GM18867 (cell line): ENCODE measurements at regions not wholly inside any gene's neighbourhood (a gene's known extent, or its start where the extent isn't known, plus 50 kb on each side); places are given as distances from the start of the nearest gene placed in this dataset.

Experiments used
- ATAC-seq: cut with Tn5 transposase; IDR thresholded peaks from one replicate; pipeline ENCODE4 v1.9.1; 2021; ENCODE audit warnings: mild to moderate bottlenecking, moderate library complexity; ENCODE audit not compliant: unreplicated experiment

DNA sequence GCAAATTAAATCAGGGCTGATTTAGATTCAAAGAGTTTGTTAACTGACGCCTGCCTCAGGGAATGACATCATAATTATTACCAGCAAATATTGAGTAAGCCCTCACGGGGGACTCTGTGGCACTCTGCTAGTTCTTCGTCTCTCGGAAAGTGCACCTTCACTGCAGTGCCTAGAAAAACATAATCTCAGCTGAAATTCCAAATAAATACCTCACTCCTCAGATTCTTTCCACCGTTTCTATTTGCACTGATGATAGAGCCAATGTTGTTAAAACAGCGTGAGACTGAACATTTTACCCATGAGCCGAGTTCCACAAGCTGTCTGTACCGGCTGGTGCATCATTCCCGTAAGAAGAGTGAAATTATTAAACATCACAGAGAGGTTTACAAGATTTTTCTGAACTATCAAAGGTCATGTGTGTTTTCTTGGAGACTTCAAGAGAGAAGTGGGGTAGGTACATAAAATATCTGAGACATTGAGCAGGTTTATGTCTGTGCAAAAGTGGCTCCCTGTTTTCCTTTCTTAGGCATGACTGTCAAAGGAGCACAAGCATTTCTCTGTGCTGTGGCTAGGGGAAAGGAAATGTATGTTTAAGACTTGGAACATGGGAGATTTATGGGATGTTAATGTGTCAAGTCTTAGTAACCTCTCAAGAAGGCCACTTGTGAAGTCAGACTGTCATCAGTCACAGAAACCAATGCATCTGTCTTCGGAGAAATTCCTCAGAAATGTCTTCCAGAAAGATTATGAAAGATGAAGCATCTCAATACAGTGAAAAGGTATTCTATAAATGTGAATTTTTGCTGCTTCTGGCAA is 119.6 kb downstream of the CBLL2 start:
- no peak for ATAC-seq

DNA sequence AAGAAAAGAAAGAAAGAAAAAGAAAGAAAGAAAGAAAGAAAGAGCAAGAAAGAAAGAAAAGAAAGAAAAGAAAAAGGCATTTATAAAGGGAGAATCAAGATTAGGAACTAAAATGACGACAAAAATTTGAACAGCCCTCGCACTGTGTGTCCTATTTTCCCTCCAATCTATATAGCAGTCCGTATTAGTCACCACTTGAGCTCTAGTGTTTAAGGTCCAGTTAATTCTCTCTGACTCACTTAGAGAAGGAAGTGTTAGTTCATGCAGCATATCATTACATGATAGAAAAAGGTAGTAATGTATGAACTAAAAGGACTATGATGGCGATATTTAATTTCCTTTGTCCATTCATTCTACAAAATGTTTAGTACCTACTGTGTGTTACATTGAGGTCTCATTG is 122.7 kb downstream of the CBLL2 start:
- ATAC-seq, result no peak

DNA sequence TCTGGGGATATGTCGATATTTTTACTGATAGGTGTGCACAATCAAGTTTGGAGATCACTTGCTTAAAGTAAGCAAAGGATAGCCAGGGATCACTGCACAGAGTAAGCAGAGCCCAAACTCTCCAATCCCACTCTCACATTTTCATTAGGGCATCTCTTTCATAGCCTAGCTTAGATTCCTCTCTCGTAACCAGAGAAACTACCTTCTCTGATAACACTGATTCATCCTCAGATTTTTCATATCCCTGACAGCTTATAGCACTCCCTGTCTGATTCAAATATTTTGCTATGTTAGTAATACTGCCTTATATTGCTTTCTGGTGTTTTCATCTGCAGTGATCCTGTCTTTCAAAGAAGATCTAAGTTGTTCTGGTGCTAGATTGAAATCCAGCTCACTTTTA is 123.7 kb downstream of the CBLL2 start:
- ATAC-seq, result no peak

DNA sequence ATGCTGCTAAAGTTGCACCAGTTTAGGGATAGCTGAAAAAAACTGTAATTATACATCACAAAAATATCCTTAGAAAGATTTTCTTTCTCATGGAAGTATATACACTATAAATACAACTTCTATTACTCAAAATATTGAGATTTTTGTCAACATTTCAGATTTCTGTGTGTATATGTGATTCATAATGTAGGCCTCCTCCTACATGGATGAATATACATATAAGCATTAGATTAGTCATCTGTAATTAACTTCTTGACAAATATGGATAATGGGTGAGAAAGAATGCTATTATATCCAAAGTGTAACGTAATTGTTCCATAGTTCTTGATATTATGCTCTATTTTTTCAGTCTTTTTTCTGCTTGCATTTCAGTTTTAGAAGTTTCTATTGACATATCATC is 124.9 kb downstream of the CBLL2 start:
- no peak for ATAC-seq

DNA sequence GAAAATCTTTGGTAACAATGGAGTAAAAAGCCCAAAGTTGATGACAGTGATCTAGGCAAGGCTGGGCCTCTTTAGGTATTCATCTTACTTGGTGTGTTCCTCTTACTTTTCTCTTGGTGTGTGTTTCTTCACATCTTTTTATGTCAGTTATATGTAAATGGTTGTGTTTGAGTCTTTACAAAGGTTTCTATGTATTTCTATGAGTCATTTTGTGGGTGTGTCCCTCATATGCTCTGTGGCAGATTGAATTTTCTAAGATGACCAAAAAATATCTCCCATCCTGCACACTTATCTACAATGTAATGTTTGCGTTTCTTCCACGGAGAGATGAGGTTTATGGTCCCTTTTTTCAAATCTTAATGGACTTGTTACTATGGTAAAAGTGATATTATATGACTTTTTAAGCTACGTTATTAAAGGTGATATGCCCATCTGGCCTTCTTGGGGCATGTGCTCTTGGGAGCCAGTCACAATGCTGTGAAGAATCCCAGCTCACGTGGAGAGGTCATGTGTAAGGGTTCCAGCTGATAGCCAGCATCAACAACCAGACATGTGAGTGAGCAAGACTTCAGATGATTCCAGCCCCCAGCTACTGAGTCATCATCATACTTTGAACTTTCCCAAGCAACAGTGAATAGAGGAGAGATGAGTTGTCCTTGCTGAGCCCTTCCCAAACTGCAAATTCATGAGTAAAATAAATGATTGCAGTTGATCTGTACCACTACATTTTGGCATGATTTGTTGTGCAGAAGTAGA is 126.9 kb downstream of the CBLL2 start:
- no peak for ATAC-seq

DNA sequence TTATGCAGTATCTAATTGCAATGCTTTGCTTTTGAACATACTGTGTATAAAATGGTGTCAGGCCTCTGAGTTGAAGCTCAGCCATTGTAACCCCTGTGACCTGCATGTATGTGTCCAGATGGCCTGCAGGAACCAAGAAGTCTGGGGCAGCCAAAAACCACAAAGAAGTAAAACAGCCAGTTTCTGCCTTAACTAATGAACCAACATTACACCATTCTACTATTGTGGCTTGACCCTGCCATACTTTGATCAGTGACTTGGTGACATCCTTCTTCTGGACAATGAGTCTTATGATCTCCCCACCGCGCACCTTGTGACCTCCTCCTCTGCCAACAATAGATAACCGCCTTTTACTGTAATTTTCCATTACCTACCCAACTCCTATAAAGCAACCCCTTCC is 131.6 kb downstream of the CBLL2 start:
- ATAC-seq, result no peak

DNA sequence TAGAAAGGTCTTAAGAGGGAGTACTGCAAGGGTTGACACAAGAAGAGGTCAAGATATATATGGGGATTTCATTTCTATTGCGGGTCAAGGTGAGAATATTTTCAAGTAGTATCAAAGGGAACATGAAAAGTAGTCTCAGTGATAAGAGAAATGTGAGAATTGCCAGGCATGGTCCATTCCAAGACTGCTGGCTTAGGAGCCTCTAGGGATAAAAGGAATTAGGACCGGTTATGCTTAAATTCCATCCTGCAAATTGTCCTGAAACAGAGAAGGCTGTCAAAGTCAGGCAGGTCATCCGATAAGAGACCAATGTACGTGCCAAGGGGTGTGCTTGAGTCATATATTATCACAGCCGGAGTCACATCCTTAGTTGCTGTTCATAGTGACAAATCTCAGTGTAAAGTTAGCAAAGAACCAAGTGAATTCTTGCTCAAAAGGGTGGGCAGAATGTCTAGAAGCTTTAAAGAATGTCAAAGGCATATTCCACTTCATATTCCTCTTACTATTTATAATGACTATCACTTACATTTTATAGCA is 133.6 kb downstream of the CBLL2 start:
- ATAC-seq, result no peak

DNA sequence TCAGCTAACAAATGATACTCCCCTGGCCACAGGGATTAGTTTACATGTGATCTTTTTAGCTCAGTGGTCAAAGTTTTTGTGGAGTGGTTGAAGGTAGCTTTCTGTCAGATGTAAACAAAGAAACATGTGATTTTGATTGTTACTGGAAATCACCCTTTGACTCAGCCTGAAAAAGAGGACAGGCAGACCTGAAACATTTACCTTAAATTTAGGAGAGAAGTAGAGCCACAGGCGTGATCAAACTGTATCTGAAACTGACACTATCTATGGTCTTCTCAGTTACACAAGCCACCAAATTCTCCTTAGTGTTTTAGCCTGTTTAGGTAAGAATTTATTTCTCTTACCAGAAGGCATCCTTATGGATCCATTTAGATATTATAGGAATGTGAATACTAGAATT is 136.7 kb downstream of the CBLL2 start:
- no peak for ATAC-seq

DNA sequence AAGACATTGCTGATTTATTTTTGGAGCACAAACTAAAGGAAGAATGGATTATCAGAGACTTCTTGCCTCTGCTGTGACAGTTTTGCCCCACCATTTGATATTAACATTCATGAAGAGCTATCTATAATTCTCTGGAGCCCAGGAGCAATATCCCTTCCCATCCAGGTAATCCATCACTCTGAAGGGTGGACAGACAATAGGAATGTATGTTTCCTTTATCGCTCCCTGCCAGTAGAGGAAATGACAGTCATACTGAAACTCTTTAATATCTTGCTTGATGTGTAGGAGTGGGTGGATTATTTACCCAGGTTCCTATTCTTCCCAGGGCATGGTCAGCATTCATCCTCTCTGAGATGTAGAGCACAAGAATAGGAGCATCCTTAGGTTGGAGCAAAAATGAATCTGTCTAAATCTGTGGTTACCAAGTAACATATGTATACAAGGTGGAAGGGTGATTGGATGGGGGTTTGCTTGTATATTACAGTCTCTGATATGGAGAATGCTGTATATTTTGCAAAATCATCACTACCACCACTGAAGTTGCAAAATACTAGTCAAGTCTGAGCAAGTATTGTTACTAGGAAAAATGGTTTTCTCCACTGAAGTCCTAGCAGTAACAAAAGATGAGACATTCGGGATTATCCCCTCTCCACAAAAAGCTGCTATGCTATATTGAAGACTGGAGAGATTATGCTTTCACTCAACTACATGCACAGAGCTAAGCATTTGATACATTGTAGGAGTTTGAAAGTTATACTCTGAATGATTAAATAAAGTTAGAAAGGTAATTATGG is 151.6 kb downstream of the CBLL2 start:
- ATAC-seq, result no peak

DNA sequence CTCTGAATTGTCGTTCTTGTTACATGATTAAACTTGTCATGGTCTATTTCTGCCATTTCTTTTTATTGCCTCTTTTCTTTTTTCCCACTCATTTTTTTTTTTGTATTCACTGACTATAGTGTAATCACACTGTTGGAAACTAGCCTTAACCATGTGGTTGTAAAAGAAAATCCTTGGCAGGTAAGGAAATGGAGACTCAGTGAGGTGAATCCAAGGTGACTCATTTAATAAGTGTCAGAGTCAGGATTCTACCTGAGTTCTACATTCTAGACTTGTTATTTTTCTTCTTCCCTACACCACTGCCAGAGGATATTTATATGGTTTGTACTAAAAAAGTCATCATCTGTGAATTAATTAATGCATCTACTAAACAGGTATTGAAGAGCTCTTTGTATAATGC is 152.2 kb downstream of the CBLL2 start:
- no peak for ATAC-seq

DNA sequence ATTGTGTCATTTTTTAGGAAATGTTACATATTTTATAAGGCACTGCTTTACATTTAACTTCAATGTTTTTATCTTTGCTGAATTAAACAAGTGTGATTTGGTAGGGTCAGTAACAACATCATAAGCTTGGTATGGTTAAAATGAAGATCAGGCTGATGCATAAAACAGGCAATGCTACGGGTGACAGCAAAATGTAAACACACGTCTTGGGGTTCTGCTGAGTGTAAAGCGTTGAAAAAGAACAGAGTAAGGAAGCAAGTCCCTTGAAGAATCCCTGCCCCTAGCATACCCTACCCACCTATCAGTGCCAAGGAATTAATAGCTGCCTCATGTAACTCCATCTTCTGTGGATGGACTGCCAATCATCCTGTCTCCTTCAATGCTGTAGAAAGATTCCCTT is 157.0 kb downstream of the CBLL2 start:
- no peak for ATAC-seq

DNA sequence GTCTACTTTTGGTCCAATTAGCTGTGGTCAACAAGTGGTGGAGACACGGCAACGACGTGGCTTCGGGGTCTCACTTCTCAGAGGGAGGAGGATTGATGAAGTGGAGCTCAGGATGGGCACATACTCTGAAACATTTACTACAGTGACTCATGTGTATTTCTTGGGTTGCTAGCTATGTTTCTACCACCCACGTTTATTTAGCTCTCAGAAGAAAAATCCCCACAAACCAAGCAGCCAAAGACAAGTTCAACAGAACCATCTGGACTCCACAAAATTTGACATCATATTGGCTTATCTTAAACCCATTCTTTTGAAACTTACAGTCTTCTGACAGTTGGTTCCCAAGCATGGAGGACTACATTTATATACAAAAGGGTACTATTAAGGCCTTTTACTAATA is 158.0 kb downstream of the CBLL2 start:
- no peak for ATAC-seq

DNA sequence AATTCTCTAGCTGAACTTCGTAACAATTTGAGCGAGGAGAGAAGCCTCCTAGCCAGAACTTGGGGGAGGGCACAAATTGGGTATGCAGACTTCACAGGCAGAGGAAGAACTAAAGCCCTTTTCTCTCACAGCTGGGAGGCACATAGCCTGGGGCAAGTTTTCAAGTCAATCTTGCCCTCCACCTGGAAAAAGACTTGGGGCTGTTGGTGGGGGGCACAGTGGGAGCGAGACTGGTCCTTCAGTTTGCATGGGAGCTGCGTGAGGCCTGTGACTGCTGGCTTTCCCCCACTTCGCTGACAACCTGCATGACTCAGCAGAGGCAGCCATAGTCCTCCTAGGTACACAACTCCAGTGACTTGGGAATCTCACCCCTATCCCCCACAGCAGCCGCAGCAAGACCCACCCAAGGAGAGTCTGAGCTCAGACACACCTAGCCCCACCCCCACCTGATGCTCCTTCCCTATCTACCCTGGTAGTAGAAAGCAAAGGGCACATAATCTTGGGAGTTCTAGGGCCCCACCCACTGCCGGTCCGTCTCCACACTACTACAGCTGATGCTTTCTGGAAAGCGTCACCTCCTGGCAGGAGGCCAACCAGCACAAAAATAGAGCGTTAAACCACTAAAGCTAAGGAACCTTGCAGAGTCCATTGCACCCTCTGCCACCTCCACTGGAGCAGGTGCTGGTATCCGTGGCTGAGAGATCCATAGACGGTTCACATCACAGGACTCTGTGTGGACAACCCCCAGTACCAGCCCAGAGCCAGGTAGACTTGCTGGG is 160.8 kb downstream of the CBLL2 start:
- no peak for ATAC-seq

DNA sequence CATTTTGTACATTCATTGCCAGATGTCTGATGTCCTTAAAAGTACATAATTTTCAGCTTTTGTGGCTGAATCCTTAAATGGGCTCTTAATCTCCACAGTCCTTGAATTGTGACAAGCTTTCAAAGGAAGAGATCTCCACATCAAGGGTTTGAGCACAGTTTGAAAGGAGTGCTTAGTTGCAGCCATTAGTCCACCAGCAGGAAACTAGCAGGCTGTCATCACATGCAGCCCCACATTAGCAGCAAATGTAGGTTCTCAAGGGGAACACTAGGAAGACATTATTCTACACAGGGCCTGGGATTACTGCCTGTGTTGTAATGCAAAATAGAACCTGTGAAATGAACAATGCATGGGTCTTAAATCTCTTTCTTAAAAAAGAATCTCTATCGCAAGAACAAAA is 173.2 kb downstream of the CBLL2 start:
- ATAC-seq, result no peak

DNA sequence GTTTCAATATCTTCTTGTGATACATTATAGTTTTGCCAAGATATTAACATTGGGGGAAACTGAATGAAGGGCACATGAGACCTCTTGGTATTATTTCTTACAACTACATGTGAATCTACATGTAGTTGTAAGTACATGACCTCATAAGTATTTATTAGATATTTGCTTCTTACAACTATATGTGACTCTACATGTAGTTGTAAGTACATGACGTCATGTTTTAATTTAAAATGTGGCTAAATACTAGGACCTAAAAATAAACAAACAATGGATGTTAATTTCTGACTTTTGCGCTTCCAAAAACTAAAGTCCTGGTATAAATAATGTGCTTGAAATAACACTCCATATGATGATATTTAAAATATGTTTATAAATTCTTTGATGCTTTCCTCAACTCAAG is 190.2 kb downstream of the CBLL2 start:
- no peak for ATAC-seq

DNA sequence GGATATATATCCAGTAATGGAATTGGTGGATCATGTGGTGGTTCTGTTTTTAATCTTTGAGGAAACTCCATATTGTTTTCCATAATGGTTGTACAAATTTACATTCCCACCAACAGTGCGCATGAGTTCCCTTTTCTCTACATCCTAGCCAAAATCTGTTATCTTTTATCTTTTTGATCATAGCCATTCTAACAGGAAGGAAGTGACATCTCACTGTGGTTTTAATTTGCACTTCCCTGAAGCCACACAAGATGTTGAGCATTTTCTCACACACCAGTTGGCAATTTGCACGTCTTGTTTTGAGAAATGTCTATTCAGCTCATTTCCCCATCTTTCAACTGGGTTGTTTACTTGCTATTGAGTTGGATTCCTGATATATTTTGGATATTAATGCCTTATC is 194.9 kb downstream of the CBLL2 start:
- no peak for ATAC-seq

DNA sequence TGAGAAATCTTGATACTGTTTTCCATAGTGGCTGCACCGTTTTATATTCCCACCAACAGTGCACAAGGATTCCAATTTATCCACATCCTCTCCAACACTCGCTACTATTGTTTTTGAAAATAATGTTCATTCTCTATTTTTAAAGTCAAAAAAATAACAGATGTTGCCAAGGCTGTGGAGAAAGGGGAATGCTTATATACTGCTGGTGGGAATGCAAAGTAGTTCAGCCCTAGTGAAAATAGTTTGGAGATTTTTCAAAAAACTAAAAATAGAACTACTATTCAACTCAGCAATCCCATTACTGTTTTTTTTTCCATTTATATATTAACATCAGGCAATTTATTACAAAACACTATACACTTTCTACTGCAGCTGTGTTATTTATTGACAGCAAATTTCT is 208.7 kb downstream of the CBLL2 start:
- no peak for ATAC-seq

DNA sequence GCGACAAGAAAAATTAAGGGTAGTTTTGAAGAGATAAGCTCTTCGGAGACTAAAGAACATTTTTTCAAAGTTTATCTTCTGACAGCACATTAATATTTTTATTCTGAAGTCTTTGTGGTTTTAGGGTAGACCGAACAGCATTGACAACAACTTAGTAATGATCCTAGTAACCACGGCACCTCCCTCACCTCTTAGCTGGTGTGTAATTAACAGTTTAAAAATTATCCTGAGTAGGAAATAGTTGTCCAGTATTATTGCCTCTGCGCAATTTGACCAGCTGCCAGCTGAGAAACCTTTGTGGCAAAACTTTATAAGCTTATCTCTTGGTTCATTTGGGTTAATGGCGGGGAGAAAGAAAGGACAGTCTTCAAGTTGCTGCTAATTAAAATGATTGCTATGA is 213.6 kb downstream of the CBLL2 start:
- ATAC-seq, result no peak

DNA sequence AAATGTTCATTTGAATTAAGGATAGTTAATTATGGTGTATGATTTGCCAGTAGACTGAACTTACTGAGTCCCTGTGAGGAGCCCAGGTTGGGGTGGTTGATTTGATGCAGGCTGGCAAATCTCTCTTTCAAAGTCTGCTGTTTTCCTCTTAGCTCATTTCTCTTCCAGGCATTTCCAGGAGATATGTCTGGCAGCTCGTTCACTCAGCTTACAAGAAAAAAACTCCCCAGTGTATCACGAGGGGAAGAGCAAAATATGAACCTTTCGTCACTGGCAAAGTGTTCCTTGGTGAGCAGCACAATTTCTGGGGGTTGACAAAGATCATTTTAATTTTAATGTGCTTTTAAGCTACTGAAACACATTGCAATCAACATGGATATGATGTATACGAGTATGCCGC is 244.2 kb downstream of the CBLL2 start:
- ATAC-seq, result no peak

DNA sequence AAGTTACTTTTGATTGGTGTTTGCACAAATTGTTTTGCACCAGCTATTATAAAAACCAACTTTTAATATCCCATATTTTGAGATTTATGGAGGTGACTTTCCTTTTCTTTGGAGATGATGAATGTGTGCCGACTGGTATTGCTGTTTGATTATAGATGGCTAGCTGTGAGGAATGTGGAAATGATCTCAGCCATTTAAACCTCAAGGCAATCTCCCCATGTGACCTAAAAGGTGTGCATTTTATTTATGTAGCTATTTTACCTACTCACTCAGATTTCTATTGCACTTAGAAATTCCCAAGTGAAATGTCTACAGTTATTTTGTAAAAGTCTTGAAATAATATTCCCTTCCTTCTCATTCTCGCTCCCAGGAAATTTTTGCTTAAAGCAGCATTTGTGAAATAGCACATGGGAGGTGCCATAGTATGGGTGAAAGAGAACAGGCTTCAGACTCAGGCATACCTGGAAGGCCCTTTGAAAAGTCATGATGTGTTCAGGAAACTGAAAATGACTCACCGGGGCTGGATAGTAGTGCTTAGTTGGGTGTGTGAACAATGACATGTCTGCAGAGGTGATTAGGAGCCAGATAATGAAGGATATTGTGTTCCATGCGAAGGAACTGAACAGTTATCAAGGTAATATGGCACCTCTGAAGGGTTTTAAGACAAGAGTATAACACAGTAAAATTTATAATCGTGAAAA is 247.6 kb downstream of the CBLL2 start:
- no peak for ATAC-seq
